SH-SY5Y (cell line): ENCODE measurements at regions not wholly inside any gene's neighbourhood (a gene's known extent, or its start where the extent isn't known, plus 50 kb on each side); places are given as distances from the start of the nearest gene placed in this dataset.

ENCODE experiments used
- GATA2 ChIP-seq: IDR thresholded peaks from 2 replicates; pipeline ENCODE4 v1.6.1; 2011; ENCODE audit warnings: mild to moderate bottlenecking, low read depth, low read length
- GATA3 ChIP-seq: IDR thresholded peaks from 2 replicates; pipeline ENCODE4 v1.6.1; 2011; ENCODE audit warnings: low read depth, mild to moderate bottlenecking, low read length, moderate library complexity

GRCh38 chr7:86954971-86955370 lies 104.5 kb downstream of the ELAPOR2 start:
- TF ChIP-seq GATA2, result no peak
- TF ChIP-seq GATA3, result no peak
